22Rv1 (cell line): ENCODE measurements at regions not wholly inside any gene's neighbourhood (a gene's known extent, or its start where the extent isn't known, plus 50 kb on each side); places are given as distances from the start of the nearest gene placed in this dataset.

Source experiments
- ZFX ChIP-seq: fragments of 450-650 bp; IDR thresholded peaks from 2 replicates; pipeline ENCODE4 v1.6.1; 2017; ENCODE audit warnings: antibody characterized with exemption, borderline replicate concordance
- TF ChIP-seq, protein P1 (sequence below): fragments of 450-650 bp; IDR thresholded peaks from 2 replicates; pipeline ENCODE4 v1.5.1; 2017; ENCODE audit warnings: mild to moderate bottlenecking

DNA sequence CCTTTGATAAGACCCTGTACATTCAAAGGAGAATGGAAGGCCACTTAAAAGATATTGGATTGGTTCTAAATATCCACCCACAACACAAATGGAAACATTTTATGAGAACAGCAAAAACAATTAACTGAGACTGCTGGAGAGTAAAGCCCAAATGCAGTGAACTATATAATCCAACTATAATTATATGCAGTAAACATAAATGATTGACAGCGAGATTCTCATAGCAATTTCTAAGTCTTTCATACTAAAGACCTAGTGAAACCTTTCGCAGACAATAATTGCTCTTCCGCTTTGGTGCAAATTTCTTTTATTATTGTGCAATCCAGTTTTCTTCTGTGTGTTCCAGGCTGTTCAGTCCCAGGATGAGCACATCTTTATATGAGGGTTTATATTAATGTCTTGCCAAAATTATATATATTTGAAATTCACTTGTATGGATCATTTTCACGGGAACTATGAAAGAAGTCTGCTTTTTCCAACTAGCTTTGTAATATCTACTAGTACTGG, 190.9 kb downstream of the ST6GAL2 start:
- TF ChIP-seq, protein P1, sequence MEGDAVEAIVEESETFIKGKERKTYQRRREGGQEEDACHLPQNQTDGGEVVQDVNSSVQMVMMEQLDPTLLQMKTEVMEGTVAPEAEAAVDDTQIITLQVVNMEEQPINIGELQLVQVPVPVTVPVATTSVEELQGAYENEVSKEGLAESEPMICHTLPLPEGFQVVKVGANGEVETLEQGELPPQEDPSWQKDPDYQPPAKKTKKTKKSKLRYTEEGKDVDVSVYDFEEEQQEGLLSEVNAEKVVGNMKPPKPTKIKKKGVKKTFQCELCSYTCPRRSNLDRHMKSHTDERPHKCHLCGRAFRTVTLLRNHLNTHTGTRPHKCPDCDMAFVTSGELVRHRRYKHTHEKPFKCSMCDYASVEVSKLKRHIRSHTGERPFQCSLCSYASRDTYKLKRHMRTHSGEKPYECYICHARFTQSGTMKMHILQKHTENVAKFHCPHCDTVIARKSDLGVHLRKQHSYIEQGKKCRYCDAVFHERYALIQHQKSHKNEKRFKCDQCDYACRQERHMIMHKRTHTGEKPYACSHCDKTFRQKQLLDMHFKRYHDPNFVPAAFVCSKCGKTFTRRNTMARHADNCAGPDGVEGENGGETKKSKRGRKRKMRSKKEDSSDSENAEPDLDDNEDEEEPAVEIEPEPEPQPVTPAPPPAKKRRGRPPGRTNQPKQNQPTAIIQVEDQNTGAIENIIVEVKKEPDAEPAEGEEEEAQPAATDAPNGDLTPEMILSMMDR, result no peak
- no peak for TF ChIP-seq ZFX
